ENCODE measurements at regions not wholly inside any gene's neighbourhood (a gene's known extent, or its start where the extent isn't known, plus 50 kb on each side); places are given as distances from the start of the nearest gene placed in this dataset.

DNA sequence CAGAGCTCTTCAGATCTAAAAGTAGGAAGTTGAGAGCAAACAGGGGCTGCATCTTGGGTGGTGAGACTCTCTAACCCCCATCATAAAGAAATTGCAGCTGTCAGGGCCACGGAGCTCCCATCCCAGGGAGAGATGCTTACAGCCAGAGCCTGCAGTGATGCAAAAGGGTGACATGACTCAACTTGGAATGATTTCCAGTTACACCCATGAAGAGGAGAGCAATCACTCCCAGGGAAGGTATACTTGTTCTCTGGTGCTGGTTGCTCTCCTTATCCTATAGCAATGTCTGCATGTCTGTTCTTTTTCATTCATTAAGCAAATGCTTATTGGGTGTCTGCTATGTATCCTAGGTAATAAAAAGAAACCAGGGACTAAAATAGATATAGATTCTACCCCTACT is 228.0 kb downstream of the RAB11FIP2 start:
- TF ChIP-seq ZSCAN20 (CRISPR knock-in tag; IDR thresholded peaks at IDR 0.05) (no peak), FOSL2 (IDR thresholded peaks at IDR 0.05) (no peak), FOSL2 (CRISPR knock-in tag; IDR thresholded peaks at IDR 0.05) (no peak), POLR2A (IDR thresholded peaks at IDR 0.05; ENCODE audit: low read length) (no peak)
- TF ChIP-seq, protein P1, sequence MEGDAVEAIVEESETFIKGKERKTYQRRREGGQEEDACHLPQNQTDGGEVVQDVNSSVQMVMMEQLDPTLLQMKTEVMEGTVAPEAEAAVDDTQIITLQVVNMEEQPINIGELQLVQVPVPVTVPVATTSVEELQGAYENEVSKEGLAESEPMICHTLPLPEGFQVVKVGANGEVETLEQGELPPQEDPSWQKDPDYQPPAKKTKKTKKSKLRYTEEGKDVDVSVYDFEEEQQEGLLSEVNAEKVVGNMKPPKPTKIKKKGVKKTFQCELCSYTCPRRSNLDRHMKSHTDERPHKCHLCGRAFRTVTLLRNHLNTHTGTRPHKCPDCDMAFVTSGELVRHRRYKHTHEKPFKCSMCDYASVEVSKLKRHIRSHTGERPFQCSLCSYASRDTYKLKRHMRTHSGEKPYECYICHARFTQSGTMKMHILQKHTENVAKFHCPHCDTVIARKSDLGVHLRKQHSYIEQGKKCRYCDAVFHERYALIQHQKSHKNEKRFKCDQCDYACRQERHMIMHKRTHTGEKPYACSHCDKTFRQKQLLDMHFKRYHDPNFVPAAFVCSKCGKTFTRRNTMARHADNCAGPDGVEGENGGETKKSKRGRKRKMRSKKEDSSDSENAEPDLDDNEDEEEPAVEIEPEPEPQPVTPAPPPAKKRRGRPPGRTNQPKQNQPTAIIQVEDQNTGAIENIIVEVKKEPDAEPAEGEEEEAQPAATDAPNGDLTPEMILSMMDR (IDR thresholded peaks at IDR 0.05) = no peak

Measured in A549 (cell line).